CD14-positive monocyte (primary cell): ENCODE measurements at regions not wholly inside any gene's neighbourhood (a gene's known extent, or its start where the extent isn't known, plus 50 kb on each side); places are given as distances from the start of the nearest gene placed in this dataset.

Experiments used
- DNase-seq, 3 donors: peaks; one replicate each; pipeline ENCODE4 v3.0.0-alpha.2; 2011 to 2022
- H2AFZ ChIP-seq: 2 replicates; pipeline ENCODE4 v1.6.0; 2012; ENCODE audit warnings: mild to moderate bottlenecking, low read depth, low read length, inconsistent platforms; ENCODE audit not compliant: insufficient read depth, poor library complexity, severe bottlenecking
- H3K27ac ChIP-seq, 2 donors: 1 replicate in 1 of 2; 2 replicates in 1 of 2; pipeline ENCODE4 v1.5.1; 2012 to 2013; ENCODE audit warnings: low read length in 2 of 2, control low read depth in 1 of 2, inconsistent platforms in 1 of 2, low read depth in 1 of 2, mild to moderate bottlenecking in 1 of 2
- H3K27me3 ChIP-seq, 2 donors: one replicate each; pipeline versions ENCODE4 v1.6.0 to v1.6.1; 2011 to 2013; ENCODE audit warnings: low read length in 2 of 2; ENCODE audit not compliant: control insufficient read depth in 2 of 2, insufficient read depth in 2 of 2
- H3K36me3 ChIP-seq, 2 donors: replicated peaks in 1 of 2; 1 replicate in 1 of 2; 2 replicates in 1 of 2; pipeline versions ENCODE4 v1.5.1 to v1.6.1; 2012 to 2013; ENCODE audit warnings: low read length in 2 of 2, control low read depth in 1 of 2, inconsistent platforms in 1 of 2, mild to moderate bottlenecking in 1 of 2; ENCODE audit not compliant: insufficient read depth in 2 of 2, control insufficient read depth in 1 of 2
- H3K4me1 ChIP-seq, 2 donors: 1 replicate in 1 of 2; 2 replicates in 1 of 2; pipeline versions ENCODE4 v1.5.1 to v1.6.1; 2012 to 2013; ENCODE audit warnings: low read length in 2 of 2, control low read depth in 1 of 2, inconsistent platforms in 1 of 2, mild to moderate bottlenecking in 1 of 2, moderate library complexity in 1 of 2; ENCODE audit not compliant: insufficient read depth in 2 of 2, control insufficient read depth in 1 of 2
- H3K4me2 ChIP-seq: replicated peaks from 2 replicates; pipeline ENCODE3; 2012; ENCODE audit warnings: low read length, moderate library complexity, mild to moderate bottlenecking; ENCODE audit not compliant: poor library complexity, severe bottlenecking; ENCODE audit errors: extremely low read depth
- H3K4me3 ChIP-seq, 3 experiments: fragments of 200-600 bp in 1 of 3; sonication (generic) in 1 of 3; replicated peaks in 1 of 3; 1 replicate in 2 of 3; 2 replicates in 1 of 3; pipeline ENCODE4 v1.5.1; 2011 to 2013; ENCODE audit warnings: low read length in 3 of 3, mild to moderate bottlenecking in 3 of 3, control low read depth in 2 of 3, low read depth in 2 of 3, inconsistent platforms in 1 of 3, moderate library complexity in 1 of 3
- H3K79me2 ChIP-seq: 2 replicates; pipeline ENCODE4 v1.6.0; 2012; ENCODE audit warnings: mild to moderate bottlenecking, control low read depth, inconsistent platforms, low read length, moderate library complexity; ENCODE audit not compliant: insufficient read depth
- H3K9ac ChIP-seq: 2 replicates; pipeline ENCODE4 v1.6.0; 2017; ENCODE audit warnings: low read length, mild to moderate bottlenecking; ENCODE audit not compliant: insufficient read depth, poor library complexity, severe bottlenecking
- H3K9me3 ChIP-seq, 2 donors: replicated peaks in 1 of 2; 1 replicate in 1 of 2; 2 replicates in 1 of 2; pipeline versions ENCODE4 v1.5.1 to v1.6.1; 2012 to 2013; ENCODE audit warnings: low read length in 2 of 2, control low read depth in 1 of 2; ENCODE audit not compliant: control insufficient read depth in 1 of 2, insufficient read depth in 1 of 2
- H4K20me1 ChIP-seq: 2 replicates; pipeline ENCODE4 v1.6.0; 2012; ENCODE audit warnings: mild to moderate bottlenecking, low read length, control low read depth, moderate library complexity; ENCODE audit not compliant: insufficient read depth
- H3K27ac Mint-ChIP-seq, 7 donors: one replicate each; pipeline ENCODE4 v1.8.0; 2020; ENCODE audit warnings: mild to moderate bottlenecking in 7 of 7, mixed read lengths in 7 of 7, moderate library complexity in 6 of 7, inconsistent platforms in 2 of 7
- H3K27me3 Mint-ChIP-seq, 3 donors: one replicate each; pipeline ENCODE4 v1.8.0; 2021 to 2022; ENCODE audit warnings: low read depth in 3 of 3, mild to moderate bottlenecking in 3 of 3, mixed read lengths in 3 of 3, moderate library complexity in 3 of 3, inconsistent platforms in 1 of 3
- H3K36me3 Mint-ChIP-seq, 2 donors: one replicate each; pipeline ENCODE4 v1.8.0; 2020; ENCODE audit warnings: mixed read lengths in 2 of 2, inconsistent platforms in 1 of 2, mild to moderate bottlenecking in 1 of 2
- H3K4me1 Mint-ChIP-seq: one replicate; pipeline ENCODE4 v1.8.0; 2020; ENCODE audit warnings: mild to moderate bottlenecking, mixed read lengths
- H3K4me3 Mint-ChIP-seq, 2 donors: one replicate each; pipeline ENCODE4 v1.8.0; 2020; ENCODE audit warnings: mild to moderate bottlenecking in 2 of 2, mixed read lengths in 2 of 2, moderate library complexity in 1 of 2
- H3K9me3 Mint-ChIP-seq, 7 donors: one replicate each; pipeline ENCODE4 v1.8.0; 2020 to 2022; ENCODE audit warnings: mixed read lengths in 7 of 7, mild to moderate bottlenecking in 6 of 7, moderate library complexity in 6 of 7, inconsistent platforms in 2 of 7
- WGBS: methylation state at CpG from one replicate; pipeline ENCODE4 v1.1.5; 2013; ENCODE audit warnings: missing lambda C conversion rate; ENCODE audit not compliant: insufficient coverage; 5-methylcytosine and 5-hydroxymethylcytosine counted together
- intact Hi-C, 2 donors: fragments of 100-400 bp; cut with micrococcal nuclease; formaldehyde crosslinking; loops; one replicate each; pipeline versions ENCODE4 v1.15.0 to v1.15.1; 2023
- TF ChIP-seq, protein P1 (sequence below): fragments of 200-600 bp; IDR thresholded peaks from one replicate; pipeline ENCODE4 v1.8.0; 2022; ENCODE audit warnings: antibody characterized with exemption, mild to moderate bottlenecking

DNA sequence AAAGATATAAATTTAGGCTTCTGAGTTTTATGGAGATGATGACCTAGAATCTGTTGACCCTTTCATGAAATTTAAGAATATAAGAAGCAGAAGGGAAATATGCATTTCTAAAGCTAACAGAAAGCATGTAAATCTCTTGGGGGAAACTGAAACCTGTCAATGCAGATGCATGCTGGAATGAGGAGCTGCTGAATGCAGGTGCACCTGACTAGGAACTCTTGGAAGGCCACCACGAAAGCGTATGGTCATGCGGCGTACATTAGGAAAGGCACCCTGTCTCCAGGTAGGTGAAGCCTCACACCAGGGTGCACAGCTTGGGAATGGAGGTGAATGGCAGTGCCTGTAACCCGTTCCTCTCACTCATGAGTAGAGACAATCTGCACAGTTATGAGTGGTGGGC lies 309.7 kb downstream of the SEC16B start:
- Histone ChIP-seq H2AFZ (no peak overlapping the region), H3K9me3 (peaks cover 0 to 3% of the 10 kb centered on the region in 2 donors), H3K9ac (no peak overlapping the region), H3K4me3 (no peak overlapping the region), H3K36me3 (no peaks in the 10 kb centered on the region), H3K79me2 (no peaks in the 10 kb centered on the region), H3K4me2 (no peak overlapping the region), H3K4me1 (no peaks in the 10 kb centered on the region), H4K20me1 (no peaks in the 10 kb centered on the region), H3K27me3 (no peaks in the 10 kb centered on the region), H3K27ac (no peak overlapping the region)
- TF ChIP-seq, protein P1, sequence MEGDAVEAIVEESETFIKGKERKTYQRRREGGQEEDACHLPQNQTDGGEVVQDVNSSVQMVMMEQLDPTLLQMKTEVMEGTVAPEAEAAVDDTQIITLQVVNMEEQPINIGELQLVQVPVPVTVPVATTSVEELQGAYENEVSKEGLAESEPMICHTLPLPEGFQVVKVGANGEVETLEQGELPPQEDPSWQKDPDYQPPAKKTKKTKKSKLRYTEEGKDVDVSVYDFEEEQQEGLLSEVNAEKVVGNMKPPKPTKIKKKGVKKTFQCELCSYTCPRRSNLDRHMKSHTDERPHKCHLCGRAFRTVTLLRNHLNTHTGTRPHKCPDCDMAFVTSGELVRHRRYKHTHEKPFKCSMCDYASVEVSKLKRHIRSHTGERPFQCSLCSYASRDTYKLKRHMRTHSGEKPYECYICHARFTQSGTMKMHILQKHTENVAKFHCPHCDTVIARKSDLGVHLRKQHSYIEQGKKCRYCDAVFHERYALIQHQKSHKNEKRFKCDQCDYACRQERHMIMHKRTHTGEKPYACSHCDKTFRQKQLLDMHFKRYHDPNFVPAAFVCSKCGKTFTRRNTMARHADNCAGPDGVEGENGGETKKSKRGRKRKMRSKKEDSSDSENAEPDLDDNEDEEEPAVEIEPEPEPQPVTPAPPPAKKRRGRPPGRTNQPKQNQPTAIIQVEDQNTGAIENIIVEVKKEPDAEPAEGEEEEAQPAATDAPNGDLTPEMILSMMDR = no peak
- intact Hi-C loops = no loop called here
- Mint-ChIP-seq H3K27ac (no peak overlapping the region), H3K9me3 (peaks cover 0 to 7% (median 1%) of the 10 kb centered on the region in 7 donors), H3K4me1 (no peaks in the 10 kb centered on the region), H3K36me3 (no peaks in the 10 kb centered on the region), H3K4me3 (no peak overlapping the region), H3K27me3 (peaks cover 0 to 3% (median 0%) of the 10 kb centered on the region in 3 donors)
- DNase-seq = no peak
- WGBS = 80% methylated on average over 2 of the region's 5 CpGs

DNA sequence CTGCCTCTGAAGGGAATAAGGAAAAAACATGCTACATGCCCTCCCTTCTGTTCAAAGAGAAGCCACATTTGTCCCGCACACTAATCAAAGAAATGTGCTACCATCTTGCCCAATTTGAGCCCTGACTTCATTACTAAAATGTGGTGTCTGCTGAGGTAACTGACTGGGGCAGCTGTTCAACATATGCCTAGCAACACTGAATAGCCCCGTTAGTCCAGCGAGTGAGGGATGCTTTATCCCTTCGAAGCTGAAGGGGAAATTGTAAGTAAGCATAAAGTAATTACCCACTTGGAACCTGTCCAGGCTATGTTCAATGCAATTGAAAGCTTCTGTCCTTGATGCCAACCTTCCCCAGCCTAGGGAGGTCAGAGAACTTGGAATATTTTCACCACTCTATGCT lies 310.6 kb downstream of the SEC16B start:
- no peaks in the 10 kb centered on the region for H3K27me3 ChIP-seq
- no peak for DNase-seq
- intact Hi-C loops = no loop called here
- peaks cover 0 to 9% of the 10 kb centered on the region in 2 donors for H3K9me3 ChIP-seq
- no peak overlapping the region for H3K4me3 ChIP-seq
- no peaks in the 10 kb centered on the region for H3K36me3 ChIP-seq
- H3K27ac ChIP-seq = no peak overlapping the region
- no peaks in the 10 kb centered on the region for H3K4me1 ChIP-seq
- Mint-ChIP-seq H3K4me3 (no peak overlapping the region), H3K27me3 (no peaks in the 10 kb centered on the region), H3K9me3 (peaks cover 0 to 7% (median 1%) of the 10 kb centered on the region in 7 donors), H3K4me1 (no peaks in the 10 kb centered on the region), H3K36me3 (no peaks in the 10 kb centered on the region), H3K27ac (no peak overlapping the region)
- WGBS = no CpG with 5 or more reads among the region's 4 CpGs
- H3K4me2 ChIP-seq = no peak overlapping the region
- TF ChIP-seq, protein P1 = no peak
- no peaks in the 10 kb centered on the region for H4K20me1 ChIP-seq
- H3K79me2 ChIP-seq = no peaks in the 10 kb centered on the region
- no peak overlapping the region for H2AFZ ChIP-seq
- H3K9ac ChIP-seq = no peak overlapping the region
